ENCODE measurements at regions not wholly inside any gene's neighbourhood (a gene's known extent, or its start where the extent isn't known, plus 50 kb on each side); places are given as distances from the start of the nearest gene placed in this dataset.

GRCh38 chr1:189175889-189176288 is 1301.8 kb downstream of the BRINP3 start:
- no peak overlapping the region for H3K4me3 ChIP-seq
- DNase-seq = no peak
- peaks cover 16% of the 10 kb centered on the region for H3K9me3 ChIP-seq (replicated peaks)
- no peaks in the 10 kb centered on the region for H3K27me3 ChIP-seq (ENCODE audit: low read depth)
- no peak for TF ChIP-seq CTCF (IDR thresholded peaks at IDR 0.05; ENCODE audit: borderline replicate concordance)
- no peak overlapping the region for H3K27ac ChIP-seq (replicated peaks)
- no peaks in the 10 kb centered on the region for H3K4me1 ChIP-seq
- no peaks in the 10 kb centered on the region for H3K36me3 ChIP-seq
- intact Hi-C loops (cut with micrococcal nuclease) = no loop called here

- H3K9me3 ChIP-seq (replicated peaks) = no peaks in the 10 kb centered on the region
- no peaks in the 10 kb centered on the region for H3K36me3 ChIP-seq
- TF ChIP-seq CTCF (IDR thresholded peaks at IDR 0.05; ENCODE audit: borderline replicate concordance) = no peak
- H3K4me1 ChIP-seq = no peaks in the 10 kb centered on the region
- DNase-seq = no peak
- no peaks in the 10 kb centered on the region for H3K27me3 ChIP-seq (ENCODE audit: low read depth)
- no peak overlapping the region for H3K4me3 ChIP-seq
- intact Hi-C loops (cut with micrococcal nuclease) = no loop called here
- no peak overlapping the region for H3K27ac ChIP-seq (replicated peaks)
These were observed 1297.6 kb downstream of the BRINP3 start for GRCh38 chr1:189180057-189180456.

- TF ChIP-seq CTCF (IDR thresholded peaks at IDR 0.05; ENCODE audit: borderline replicate concordance) = no peak
- DNase-seq = no peak
- no peak overlapping the region for H3K4me3 ChIP-seq
- no peaks in the 10 kb centered on the region for H3K27me3 ChIP-seq (ENCODE audit: low read depth)
- no peak overlapping the region for H3K27ac ChIP-seq (replicated peaks)
- H3K9me3 ChIP-seq (replicated peaks) = no peaks in the 10 kb centered on the region
- H3K36me3 ChIP-seq = no peaks in the 10 kb centered on the region
- H3K4me1 ChIP-seq = no peaks in the 10 kb centered on the region
- intact Hi-C loops (cut with micrococcal nuclease) = no loop called here
These were observed 1292.6 kb downstream of the BRINP3 start for GRCh38 chr1:189185097-189185496.

- H3K27ac ChIP-seq (replicated peaks) = no peak overlapping the region
- intact Hi-C loops (cut with micrococcal nuclease) = no loop called here
- TF ChIP-seq CTCF (IDR thresholded peaks at IDR 0.05; ENCODE audit: borderline replicate concordance) = no peak
- DNase-seq = no peak
- H3K36me3 ChIP-seq = no peaks in the 10 kb centered on the region
- H3K4me1 ChIP-seq = no peaks in the 10 kb centered on the region
- H3K4me3 ChIP-seq = no peak overlapping the region
- peaks cover 5% of the 10 kb centered on the region for H3K9me3 ChIP-seq (replicated peaks)
- H3K27me3 ChIP-seq (ENCODE audit: low read depth) = no peaks in the 10 kb centered on the region
These were observed 1284.7 kb downstream of the BRINP3 start for GRCh38 chr1:189192741-189193520.

- no peak overlapping the region for H3K27ac ChIP-seq (replicated peaks)
These were observed 1271.8 kb downstream of the BRINP3 start for GRCh38 chr1:189205863-189206262.

More at GRCh38 chr1:189205863-189206262, 1271.8 kb downstream of the BRINP3 start:
- H3K4me1 ChIP-seq = no peaks in the 10 kb centered on the region
- H3K36me3 ChIP-seq = no peaks in the 10 kb centered on the region
- H3K27me3 ChIP-seq (ENCODE audit: low read depth) = no peaks in the 10 kb centered on the region
- no peak for DNase-seq
- intact Hi-C loops (cut with micrococcal nuclease) = no loop called here
- peaks cover 10% of the 10 kb centered on the region for H3K9me3 ChIP-seq (replicated peaks)
- no peak for TF ChIP-seq CTCF (IDR thresholded peaks at IDR 0.05; ENCODE audit: borderline replicate concordance)
- no peak overlapping the region for H3K4me3 ChIP-seq
